Kidney tubule cell (primary cell): ENCODE measurements at regions not wholly inside any gene's neighbourhood (a gene's known extent, or its start where the extent isn't known, plus 50 kb on each side); places are given as distances from the start of the nearest gene placed in this dataset.
"Not testable (repeated sequence)": the region's sequence is repeated elsewhere in the genome, so short reads cannot be mapped to it uniquely, and the experiment has no call there.

Experiments
- DNase-seq: peaks from one replicate; pipeline ENCODE4 v3.0.0-alpha.2; 2018; ENCODE audit warnings: low spot score

GRCh38 chr3:132084982-132085381, 50.2 kb upstream of the CPNE4 start:
- no peak for DNase-seq

- no peak for DNase-seq
Observed at GRCh38 chr3:132087356-132087755, 52.5 kb upstream of the CPNE4 start.

GRCh38 chr3:132088291-132088690, 53.5 kb upstream of the CPNE4 start:
- DNase-seq: no peak

GRCh38 chr3:132090921-132091320, 56.1 kb upstream of the CPNE4 start:
- no peak for DNase-seq

- no peak for DNase-seq
Observed at GRCh38 chr3:132116601-132117000, 81.8 kb upstream of the CPNE4 start.

- DNase-seq: no peak
Observed at GRCh38 chr3:132117642-132118041, 82.8 kb upstream of the CPNE4 start.

GRCh38 chr3:132119531-132119930, 84.7 kb upstream of the CPNE4 start:
- DNase-seq: no peak

- DNase-seq: no peak
Observed at GRCh38 chr3:132124096-132124495, 89.3 kb upstream of the CPNE4 start.

GRCh38 chr3:132124651-132125284, 90.0 kb upstream of the CPNE4 start:
- DNase-seq: no peak

GRCh38 chr3:132134611-132135010, 99.8 kb upstream of the CPNE4 start:
- DNase-seq: peak; percentile 94

GRCh38 chr3:132135628-132136333, 101.0 kb upstream of the CPNE4 start:
- peak; percentile 99 for DNase-seq

GRCh38 chr3:132136334-132136716, 101.5 kb upstream of the CPNE4 start:
- no peak for DNase-seq

GRCh38 chr3:132136902-132137301, 102.1 kb upstream of the CPNE4 start:
- not testable (repeated sequence) for DNase-seq

GRCh38 chr3:132145833-132146232, 111.0 kb upstream of the CPNE4 start:
- DNase-seq: no peak

- DNase-seq: no peak
Observed at GRCh38 chr3:132154619-132155018, 119.8 kb upstream of the CPNE4 start.

- no peak for DNase-seq
Observed at GRCh38 chr3:132159145-132159544, 124.3 kb upstream of the CPNE4 start.

- no peak for DNase-seq
Observed at GRCh38 chr3:132160198-132160597, 125.4 kb upstream of the CPNE4 start.

GRCh38 chr3:132161608-132162007, 126.8 kb upstream of the CPNE4 start:
- DNase-seq: no peak

GRCh38 chr3:132164469-132165092, 129.8 kb upstream of the CPNE4 start:
- DNase-seq: peak; percentile 40

- DNase-seq: no peak
Observed at GRCh38 chr3:132167870-132168269, 133.1 kb upstream of the CPNE4 start.

GRCh38 chr3:132174500-132174899, 139.7 kb upstream of the CPNE4 start:
- DNase-seq: no peak

- peak; percentile 71 for DNase-seq
Observed at GRCh38 chr3:132180337-132180791, 136.8 kb upstream of the ACP3 start.

GRCh38 chr3:132183811-132184210, 133.4 kb upstream of the ACP3 start:
- no peak for DNase-seq
